Forelimb muscle (tissue), 1 donor: ENCODE measurements at regions not wholly inside any gene's neighbourhood (a gene's known extent, or its start where the extent isn't known, plus 50 kb on each side); places are given as distances from the start of the nearest gene placed in this dataset.

Experiments
- DNase-seq: peaks from one replicate; pipeline ENCODE4 v3.0.0-alpha.2; 2013; ENCODE audit warnings: low read depth

DNA sequence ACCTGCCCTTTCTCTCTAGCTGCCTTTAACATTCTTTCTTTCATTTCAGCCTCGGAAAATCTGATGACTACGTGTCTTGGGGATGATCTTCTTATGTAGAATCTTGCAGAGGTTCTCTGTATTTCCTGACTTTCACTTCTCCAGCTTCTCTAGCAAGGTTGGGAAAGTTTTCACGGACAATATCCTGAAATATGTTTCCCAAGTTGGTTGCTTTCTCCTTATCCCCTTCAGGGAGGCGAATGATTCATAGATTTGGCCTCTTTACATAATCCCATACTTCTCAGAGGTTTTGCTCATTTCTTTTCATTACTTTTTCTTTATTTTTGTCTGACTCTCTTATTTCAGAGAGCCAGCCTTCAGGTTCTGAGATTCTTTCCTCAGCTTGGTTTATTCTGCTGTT lies 62.1 kb upstream of the CCDC54 start:
- no peak for DNase-seq

DNA sequence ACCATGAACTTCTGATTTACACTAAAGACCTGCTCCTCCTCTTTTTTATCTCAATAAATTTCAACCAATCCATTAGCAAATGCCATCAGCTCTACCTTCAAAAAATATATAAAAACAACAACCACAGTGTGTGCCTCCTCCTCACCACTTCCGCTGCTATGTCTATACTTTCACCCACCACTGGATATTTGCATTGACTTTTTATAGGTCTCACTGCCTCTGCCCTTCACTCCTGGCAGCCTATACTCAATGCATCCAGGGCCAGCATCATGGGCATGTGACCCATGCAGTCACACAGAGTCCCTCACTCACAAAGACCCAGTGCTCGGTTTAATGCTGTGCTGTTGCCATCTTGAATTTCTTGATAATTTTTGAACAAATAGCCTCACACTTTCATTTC lies 53.5 kb upstream of the CCDC54 start:
- DNase-seq = no peak

DNA sequence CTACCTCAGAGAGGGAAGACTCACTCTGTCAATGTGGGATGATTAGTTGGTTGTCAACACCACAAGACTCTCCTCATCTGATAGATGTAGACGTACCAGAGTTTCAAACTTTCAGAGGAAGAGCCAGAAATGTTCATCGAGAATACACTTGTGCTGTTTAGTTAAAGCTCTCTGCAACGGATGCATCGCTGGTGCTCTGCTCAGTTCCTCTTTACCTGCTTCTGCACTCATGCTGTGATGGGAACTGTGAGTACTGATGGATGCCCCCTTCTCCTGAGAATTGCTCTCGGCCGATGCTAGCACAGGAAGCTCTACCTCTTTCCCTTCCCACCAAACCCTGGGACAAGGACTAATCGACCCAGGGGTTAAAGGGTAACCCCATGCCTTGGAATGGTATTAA lies 51.8 kb upstream of the CCDC54 start:
- no peak for DNase-seq
